Mucosa of descending colon (tissue), 3 donors: ENCODE measurements at regions not wholly inside any gene's neighbourhood (a gene's known extent, or its start where the extent isn't known, plus 50 kb on each side); places are given as distances from the start of the nearest gene placed in this dataset.
A peak's percentile ranks its signal among the peaks of the same experiment; 100 is the strongest.
"Not testable (repeated sequence)": the region's sequence is repeated elsewhere in the genome, so short reads cannot be mapped to it uniquely, and the experiment has no call there.

ENCODE experiments used
- ATAC-seq: fragments of 200-7000 bp; cut with Tn5 transposase; one replicate; pipeline ENCODE4 v1.9.1; 2020; ENCODE audit warnings: mild to moderate bottlenecking, moderate library complexity
- DNase-seq, 3 donors: peaks; one replicate each; pipeline ENCODE4 v3.0.0-alpha.2; 2020
- H3K36me3 ChIP-seq: fragments of 200-600 bp; one replicate; pipeline ENCODE4 v1.8.0; 2021; ENCODE audit warnings: low read depth, mild to moderate bottlenecking
- H3K4me1 ChIP-seq: fragments of 200-600 bp; one replicate; pipeline ENCODE4 v1.8.0; 2021; ENCODE audit warnings: low read depth, mild to moderate bottlenecking
- H3K4me3 ChIP-seq: fragments of 200-600 bp; one replicate; pipeline ENCODE4 v1.8.0; 2021; ENCODE audit warnings: mild to moderate bottlenecking
- H3K9me3 ChIP-seq: fragments of 200-600 bp; one replicate; pipeline ENCODE4 v1.8.0; 2021; ENCODE audit warnings: mild to moderate bottlenecking
- CTCF ChIP-seq: fragments of 200-600 bp; IDR thresholded peaks from one replicate; pipeline ENCODE4 v1.8.0; 2022; ENCODE audit warnings: antibody characterized with exemption, mild to moderate bottlenecking
- intact Hi-C, 2 donors: fragments of 100-400 bp; cut with DNase I in 1 of 2; cut with micrococcal nuclease in 1 of 2; formaldehyde crosslinking; loops; one replicate each; pipeline versions ENCODE4 v1.11.0 to v1.11.1; 2022; cut with DNase I, micrococcal nuclease
- donor health status: DM: no; HTN: no; CAD: no; lungs with moderate emphysema.
- donor health status: DM: no; HTN: no; CAD: no.
- donor health status: DM: no; HTN: yes; CAD: no.

GRCh38 chr12:70008944-70009343 is 183.9 kb downstream of the MYRFL start:
- DNase-seq (no peak), ATAC-seq (no peak)
- Histone ChIP-seq H3K9me3 (peaks cover 10% of the 10 kb centered on the region), H3K4me1 (no peaks in the 10 kb centered on the region), H3K4me3 (no peak overlapping the region), H3K36me3 (no peaks in the 10 kb centered on the region)
- intact Hi-C loops = no loop called here
- no peak for TF ChIP-seq CTCF

DNA sequence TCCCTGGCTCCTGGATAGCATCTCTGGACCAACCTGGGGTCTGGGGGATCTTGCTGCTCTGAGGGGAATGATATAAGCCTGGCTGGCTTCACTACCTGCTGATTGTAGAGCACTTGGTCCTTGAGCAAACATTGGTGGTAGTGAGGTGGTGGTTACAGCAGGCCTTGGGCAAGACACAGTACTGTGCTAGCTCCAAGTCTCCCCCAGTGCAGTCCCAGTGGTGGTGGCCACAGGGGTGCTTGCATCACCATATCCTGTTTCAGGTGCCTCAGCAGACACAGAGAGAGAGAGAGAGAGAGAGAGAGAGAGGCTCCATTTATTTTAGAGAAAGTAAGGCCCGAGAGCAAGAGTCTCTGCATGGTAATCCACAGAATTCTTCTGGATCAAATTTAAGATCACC is 186.3 kb downstream of the MYRFL start:
- intact Hi-C loops = no loop called here

GRCh38 chr12:70013016-70013415 is 188.0 kb downstream of the MYRFL start:
- H3K4me3 ChIP-seq, H3K4me1 ChIP-seq, H3K36me3 ChIP-seq, intact Hi-C loops, ATAC-seq: not testable (repeated sequence)
- DNase-seq = peak in 1 of 3 donors; percentile 61
- peaks cover 10% of the 10 kb centered on the region for H3K9me3 ChIP-seq

More for the DNA sequence above, 186.3 kb downstream of the MYRFL start:
- ATAC-seq (no peak), DNase-seq (no peak)
- no peaks in the 10 kb centered on the region for H3K4me1 ChIP-seq
- no peak overlapping the region for H3K4me3 ChIP-seq
- H3K36me3 ChIP-seq = no peaks in the 10 kb centered on the region
- no peak for TF ChIP-seq CTCF
- peaks cover 10% of the 10 kb centered on the region for H3K9me3 ChIP-seq

GRCh38 chr12:70028515-70028914 is 203.5 kb downstream of the MYRFL start:
- no peaks in the 10 kb centered on the region for H3K9me3 ChIP-seq
- H3K36me3 ChIP-seq = no peaks in the 10 kb centered on the region
- H3K4me3 ChIP-seq = no peak overlapping the region
- DNase-seq (no peak), ATAC-seq (no peak)
- intact Hi-C loops = no loop called here
- no peaks in the 10 kb centered on the region for H3K4me1 ChIP-seq
- no peak for TF ChIP-seq CTCF

DNA sequence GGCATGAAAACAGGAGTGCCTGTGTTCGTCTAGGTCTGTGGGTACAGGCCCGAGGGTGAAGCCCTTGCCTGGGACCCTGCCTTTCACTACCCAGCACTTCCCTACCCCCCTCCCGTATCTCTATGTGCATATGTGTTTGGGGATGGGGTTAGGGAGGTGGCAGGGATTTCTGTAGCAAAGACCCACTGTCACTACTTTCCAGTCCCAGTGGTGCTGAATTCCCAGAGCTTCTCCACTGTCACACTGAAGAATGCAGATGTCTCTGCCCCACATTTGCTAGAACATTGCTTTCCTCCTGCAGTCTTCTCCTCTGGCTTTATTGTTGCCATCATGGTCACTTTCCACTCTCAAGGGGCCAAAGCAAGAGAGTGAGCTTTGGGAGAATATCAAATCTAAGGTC is 203.9 kb downstream of the MYRFL start:
- Histone ChIP-seq H3K36me3 (no peaks in the 10 kb centered on the region), H3K4me3 (no peak overlapping the region), H3K4me1 (no peaks in the 10 kb centered on the region), H3K9me3 (no peaks in the 10 kb centered on the region)
- ATAC-seq (no peak), DNase-seq (no peak)
- TF ChIP-seq CTCF = no peak
- intact Hi-C loops = no loop called here

DNA sequence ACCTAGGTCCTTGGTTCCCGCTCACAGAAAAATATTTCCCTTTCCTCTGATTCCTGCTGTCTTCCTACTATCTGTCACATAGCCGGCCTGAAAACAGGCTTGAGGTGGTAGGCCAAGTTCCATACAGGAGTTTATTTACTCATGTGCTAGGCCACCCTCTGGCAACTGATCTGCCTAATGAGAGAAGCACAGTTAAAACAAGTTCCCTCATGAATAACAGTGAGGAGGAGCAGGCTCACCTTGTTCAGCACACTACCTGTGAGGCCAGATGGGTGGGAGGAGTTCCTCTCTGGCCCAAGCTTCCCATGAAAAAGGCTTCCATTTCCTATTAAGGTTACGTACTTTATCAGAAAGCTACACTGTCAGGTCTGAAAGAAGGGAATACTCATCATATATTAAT is 206.0 kb downstream of the MYRFL start:
- intact Hi-C loops = no loop called here
- Histone ChIP-seq H3K9me3 (no peaks in the 10 kb centered on the region), H3K4me1 (no peaks in the 10 kb centered on the region), H3K4me3 (no peak overlapping the region), H3K36me3 (no peaks in the 10 kb centered on the region)
- DNase-seq (no peak), ATAC-seq (no peak)
- no peak for TF ChIP-seq CTCF
